ENCODE measurements at regions not wholly inside any gene's neighbourhood (a gene's known extent, or its start where the extent isn't known, plus 50 kb on each side); places are given as distances from the start of the nearest gene placed in this dataset.

GRCh38 chr16:85213926-85214675 is 101.8 kb upstream of the CIBAR2 start:
- TF ChIP-seq, protein P1, sequence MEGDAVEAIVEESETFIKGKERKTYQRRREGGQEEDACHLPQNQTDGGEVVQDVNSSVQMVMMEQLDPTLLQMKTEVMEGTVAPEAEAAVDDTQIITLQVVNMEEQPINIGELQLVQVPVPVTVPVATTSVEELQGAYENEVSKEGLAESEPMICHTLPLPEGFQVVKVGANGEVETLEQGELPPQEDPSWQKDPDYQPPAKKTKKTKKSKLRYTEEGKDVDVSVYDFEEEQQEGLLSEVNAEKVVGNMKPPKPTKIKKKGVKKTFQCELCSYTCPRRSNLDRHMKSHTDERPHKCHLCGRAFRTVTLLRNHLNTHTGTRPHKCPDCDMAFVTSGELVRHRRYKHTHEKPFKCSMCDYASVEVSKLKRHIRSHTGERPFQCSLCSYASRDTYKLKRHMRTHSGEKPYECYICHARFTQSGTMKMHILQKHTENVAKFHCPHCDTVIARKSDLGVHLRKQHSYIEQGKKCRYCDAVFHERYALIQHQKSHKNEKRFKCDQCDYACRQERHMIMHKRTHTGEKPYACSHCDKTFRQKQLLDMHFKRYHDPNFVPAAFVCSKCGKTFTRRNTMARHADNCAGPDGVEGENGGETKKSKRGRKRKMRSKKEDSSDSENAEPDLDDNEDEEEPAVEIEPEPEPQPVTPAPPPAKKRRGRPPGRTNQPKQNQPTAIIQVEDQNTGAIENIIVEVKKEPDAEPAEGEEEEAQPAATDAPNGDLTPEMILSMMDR (IDR thresholded peaks at IDR 0.05; ENCODE audit: control insufficient read depth, insufficient read depth, low read depth, low read length, missing control alignments) = no peak
- DNase-seq (ENCODE audit: low read depth) = no peak
- H3K4me3 ChIP-seq (ENCODE audit: control insufficient read depth, low read depth, low read length) = no peak overlapping the region

- no peak overlapping the region for H3K4me3 ChIP-seq (ENCODE audit: control insufficient read depth, low read depth, low read length)
- TF ChIP-seq, protein P1 (IDR thresholded peaks at IDR 0.05; ENCODE audit: control insufficient read depth, insufficient read depth, low read depth, low read length, missing control alignments) = no peak
- no peak for DNase-seq (ENCODE audit: low read depth)
Measured at GRCh38 chr16:85215478-85216118, 103.3 kb upstream of the CIBAR2 start.

DNA sequence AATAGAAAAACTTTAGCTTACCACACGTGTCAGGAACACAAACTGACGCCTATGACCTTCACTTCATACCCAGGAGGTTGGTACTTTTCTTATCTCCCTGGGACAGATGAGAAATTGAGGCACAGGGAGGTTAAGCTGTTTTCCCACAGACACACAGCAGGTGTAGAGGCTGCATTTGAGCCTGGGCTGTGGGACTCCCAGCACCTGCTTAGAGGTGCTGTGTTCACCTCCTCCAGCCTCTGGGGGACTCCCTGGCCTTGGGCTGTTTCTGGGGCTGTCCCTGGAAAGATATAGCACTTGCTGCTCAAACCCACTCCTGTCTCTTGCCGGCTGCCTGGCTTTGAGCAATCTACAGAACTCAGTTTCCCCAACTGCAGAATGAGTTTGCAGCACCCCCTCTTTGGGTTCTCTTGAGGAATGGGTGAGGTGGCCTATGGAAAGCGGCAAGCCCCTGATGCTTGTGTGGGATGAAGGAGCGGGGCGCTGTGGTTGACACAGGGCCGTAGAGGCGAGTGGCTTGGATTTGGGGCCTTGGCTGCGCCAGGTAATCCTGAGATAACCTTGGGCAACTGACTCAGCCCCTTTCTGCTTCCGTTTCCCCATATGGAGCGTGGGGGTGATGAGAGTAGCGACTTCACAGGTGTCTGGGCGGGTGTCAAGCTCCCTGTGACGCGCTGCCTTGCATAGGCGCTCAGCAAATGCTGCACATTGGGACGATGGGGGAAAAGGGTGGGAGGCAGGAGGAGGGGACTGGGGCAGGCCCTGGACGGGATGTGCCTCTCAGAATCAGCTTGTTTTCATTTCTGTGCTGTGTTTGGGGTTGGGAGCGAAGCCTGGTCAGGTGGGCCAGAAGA is 104.5 kb upstream of the CIBAR2 start:
- H3K4me3 ChIP-seq (ENCODE audit: control insufficient read depth, low read depth, low read length) = no peak overlapping the region
- TF ChIP-seq, protein P1 (IDR thresholded peaks at IDR 0.05; ENCODE audit: control insufficient read depth, insufficient read depth, low read depth, low read length, missing control alignments) = no peak
- no peak for DNase-seq (ENCODE audit: low read depth)

- no peak for DNase-seq (ENCODE audit: low read depth)
- peak overlapping the region; percentile 2 for H3K4me3 ChIP-seq (ENCODE audit: control insufficient read depth, low read depth, low read length)
- TF ChIP-seq, protein P1 (IDR thresholded peaks at IDR 0.05; ENCODE audit: control insufficient read depth, insufficient read depth, low read depth, low read length, missing control alignments) = peak; percentile 7
Measured at GRCh38 chr16:85220125-85220839, 108.0 kb upstream of the CIBAR2 start.

- no peak for DNase-seq (ENCODE audit: low read depth)
- no peak overlapping the region for H3K4me3 ChIP-seq (ENCODE audit: control insufficient read depth, low read depth, low read length)
- TF ChIP-seq, protein P1 (IDR thresholded peaks at IDR 0.05; ENCODE audit: control insufficient read depth, insufficient read depth, low read depth, low read length, missing control alignments) = no peak
Measured at GRCh38 chr16:85220964-85221731, 108.9 kb upstream of the CIBAR2 start.
